Neural cell (in vitro differentiated cells): ENCODE measurements at regions not wholly inside any gene's neighbourhood (a gene's known extent, or its start where the extent isn't known, plus 50 kb on each side); places are given as distances from the start of the nearest gene placed in this dataset.
A peak's percentile ranks its signal among the peaks of the same experiment; 100 is the strongest.

Source experiments
- H2AFZ ChIP-seq: fragments of 200-600, 300-800 bp; sonication (generic), shearing (Covaris generic); 2 replicates; pipeline ENCODE4 v1.6.0; 2014; ENCODE audit warnings: low read depth, mild to moderate bottlenecking, antibody characterized with exemption, low read length, moderate library complexity
- H3F3A ChIP-seq: fragments of 200-600 bp; shearing (Covaris generic); 2 replicates; pipeline ENCODE4 v1.6.1; 2016; ENCODE audit warnings: mild to moderate bottlenecking, moderate library complexity, mixed read lengths, antibody characterized with exemption, low read length; ENCODE audit not compliant: insufficient read depth, poor library complexity, severe bottlenecking
- H3K27ac ChIP-seq: fragments of 200-600, 300-800 bp; sonication (generic), shearing (Covaris generic); 2 replicates; pipeline ENCODE4 v1.5.1; 2014; ENCODE audit warnings: mild to moderate bottlenecking, low read length, moderate library complexity
- H3K27me3 ChIP-seq: fragments of 300-800, 200-600 bp; sonication (generic), shearing (Covaris generic); 2 replicates; pipeline ENCODE4 v1.6.0; 2014; ENCODE audit warnings: mild to moderate bottlenecking, low read depth, low read length, moderate library complexity; ENCODE audit not compliant: insufficient read depth
- H3K36me3 ChIP-seq: fragments of 300-800, 200-600 bp; sonication (generic), shearing (Covaris generic); 2 replicates; pipeline ENCODE4 v1.5.1; 2014; ENCODE audit warnings: mild to moderate bottlenecking, antibody characterized with exemption, low read length, moderate library complexity; ENCODE audit not compliant: insufficient read depth
- H3K4me2 ChIP-seq: fragments of 300-800, 200-600 bp; sonication (generic), shearing (Covaris generic); 2 replicates; pipeline ENCODE4 v1.6.0; 2014; ENCODE audit warnings: mild to moderate bottlenecking, low read length
- H3K4me3 ChIP-seq: fragments of 300-800, 200-600 bp; sonication (generic), shearing (Covaris generic); 2 replicates; pipeline ENCODE4 v1.5.1; 2014; ENCODE audit warnings: mild to moderate bottlenecking, low read length, moderate library complexity
- H3K79me2 ChIP-seq: fragments of 200-600 bp; shearing (Covaris generic); replicated peaks from 2 replicates; pipeline ENCODE4 v1.6.0; 2014; ENCODE audit warnings: mild to moderate bottlenecking, low read length, moderate library complexity; ENCODE audit not compliant: insufficient read depth
- H3K9ac ChIP-seq: fragments of 300-800, 200-600 bp; sonication (generic), shearing (Covaris generic); 2 replicates; pipeline ENCODE4 v1.6.1; 2016; ENCODE audit warnings: mild to moderate bottlenecking, low read length, mixed read lengths
- H3K9me2 ChIP-seq: fragments of 200-600 bp; shearing (Covaris generic); 2 replicates; pipeline ENCODE4 v1.6.1; 2016; ENCODE audit warnings: mild to moderate bottlenecking, low read length, mixed read lengths; ENCODE audit not compliant: insufficient read depth
- H3K9me3 ChIP-seq: fragments of 200-600, 300-800 bp; sonication (generic), shearing (Covaris generic); 2 replicates; pipeline ENCODE4 v1.6.1; 2016; ENCODE audit warnings: mild to moderate bottlenecking, mixed run types, low read length, moderate library complexity, mixed read lengths
- H4K20me1 ChIP-seq: fragments of 200-600 bp; shearing (Covaris generic); 2 replicates; pipeline ENCODE4 v1.6.1; 2016; ENCODE audit warnings: mild to moderate bottlenecking, mixed run types; ENCODE audit not compliant: insufficient read depth
- CTCF ChIP-seq: fragments of 450-650 bp; IDR thresholded peaks from 2 replicates; pipeline ENCODE4 v1.5.1; 2014; ENCODE audit warnings: antibody characterized with exemption, mild to moderate bottlenecking, moderate library complexity; ENCODE audit not compliant: poor library complexity, severe bottlenecking
- EP300 ChIP-seq: fragments of 450-650 bp; conservative IDR thresholded peaks from 2 replicates; pipeline ENCODE4 v1.6.1; 2014; ENCODE audit warnings: antibody characterized with exemption, mild to moderate bottlenecking, moderate library complexity; ENCODE audit not compliant: poor library complexity, severe bottlenecking
- EZH2 ChIP-seq: fragments of 200-600, 300-800 bp; shearing (Covaris generic), sonication (generic); IDR thresholded peaks from 2 replicates; pipeline ENCODE4 v1.6.1; 2014; ENCODE audit warnings: antibody characterized with exemption, low read length, borderline replicate concordance, mild to moderate bottlenecking; ENCODE audit not compliant: insufficient read depth, poor library complexity, severe bottlenecking
- MXI1 ChIP-seq: fragments of 450-650 bp; conservative IDR thresholded peaks from 2 replicates; pipeline ENCODE4 v1.6.1; 2014; ENCODE audit warnings: antibody characterized with exemption, mild to moderate bottlenecking; ENCODE audit not compliant: poor library complexity, severe bottlenecking
- POLR2AphosphoS5 ChIP-seq: IDR thresholded peaks from 2 replicates; pipeline ENCODE4 v1.6.1; 2012
- RAD21 ChIP-seq: fragments of 450-650 bp; conservative IDR thresholded peaks from 2 replicates; pipeline ENCODE4 v1.6.1; 2014; ENCODE audit warnings: antibody characterized with exemption, mild to moderate bottlenecking, moderate library complexity
- REST ChIP-seq: IDR thresholded peaks from 2 replicates; pipeline ENCODE4 v1.6.1; 2012; ENCODE audit warnings: borderline replicate concordance
- SMC3 ChIP-seq: fragments of 450-650 bp; conservative IDR thresholded peaks from 2 replicates; pipeline ENCODE4 v1.6.1; 2014; ENCODE audit warnings: antibody characterized with exemption, mild to moderate bottlenecking, moderate library complexity; ENCODE audit not compliant: poor library complexity
- TAF1 ChIP-seq: IDR thresholded peaks from 2 replicates; pipeline ENCODE4 v1.6.1; 2012; ENCODE audit warnings: low read depth

GRCh38 chr15:96702589-96702988, 372.1 kb downstream of the NR2F2 start:
- no peaks in the 10 kb centered on the region for H3K9me2 ChIP-seq
- H3K9ac ChIP-seq: no peak overlapping the region
- no peaks in the 10 kb centered on the region for H3K9me3 ChIP-seq
- no peak overlapping the region for H2AFZ ChIP-seq
- TF ChIP-seq RAD21 (no peak), POLR2AphosphoS5 (peak; percentile 19)
- no peaks in the 10 kb centered on the region for H3F3A ChIP-seq
- H3K27ac ChIP-seq: no peak overlapping the region
- H3K4me3 ChIP-seq: no peak overlapping the region
- H3K4me2 ChIP-seq: no peak overlapping the region
- no peaks in the 10 kb centered on the region for H3K79me2 ChIP-seq
- peaks cover 98% of the 10 kb centered on the region for H3K27me3 ChIP-seq
- H4K20me1 ChIP-seq: no peaks in the 10 kb centered on the region
- H3K36me3 ChIP-seq: no peaks in the 10 kb centered on the region

GRCh38 chr15:96703091-96703490, 372.6 kb downstream of the NR2F2 start:
- no peak overlapping the region for H3K9ac ChIP-seq
- no peaks in the 10 kb centered on the region for H3K36me3 ChIP-seq
- H3F3A ChIP-seq: no peaks in the 10 kb centered on the region
- no peak overlapping the region for H2AFZ ChIP-seq
- H3K9me2 ChIP-seq: no peaks in the 10 kb centered on the region
- H3K27ac ChIP-seq: no peak overlapping the region
- peaks cover 98% of the 10 kb centered on the region for H3K27me3 ChIP-seq
- no peaks in the 10 kb centered on the region for H3K9me3 ChIP-seq
- H3K4me2 ChIP-seq: no peak overlapping the region
- TF ChIP-seq SMC3 (no peak), TAF1 (no peak), CTCF (no peak), RAD21 (no peak)
- no peaks in the 10 kb centered on the region for H4K20me1 ChIP-seq
- no peaks in the 10 kb centered on the region for H3K79me2 ChIP-seq
- H3K4me3 ChIP-seq: no peak overlapping the region

GRCh38 chr15:96703794-96704550, 373.5 kb downstream of the NR2F2 start:
- no peaks in the 10 kb centered on the region for H4K20me1 ChIP-seq
- H3K4me2 ChIP-seq: no peak overlapping the region
- TF ChIP-seq REST (no peak), CTCF (no peak), TAF1 (no peak), RAD21 (no peak), SMC3 (no peak), POLR2AphosphoS5 (no peak), EP300 (no peak), MXI1 (no peak), EZH2 (no peak)
- H3K36me3 ChIP-seq: no peaks in the 10 kb centered on the region
- no peak overlapping the region for H3K27ac ChIP-seq
- H3K9me3 ChIP-seq: no peaks in the 10 kb centered on the region
- no peaks in the 10 kb centered on the region for H3K9me2 ChIP-seq
- H3K79me2 ChIP-seq: no peaks in the 10 kb centered on the region
- H3F3A ChIP-seq: no peaks in the 10 kb centered on the region
- H3K9ac ChIP-seq: no peak overlapping the region
- H3K4me3 ChIP-seq: no peak overlapping the region
- H2AFZ ChIP-seq: no peak overlapping the region
- H3K27me3 ChIP-seq: peaks cover 100% of the 10 kb centered on the region
